Upper lobe of left lung (tissue), 6 donors: ENCODE measurements at regions not wholly inside any gene's neighbourhood (a gene's known extent, or its start where the extent isn't known, plus 50 kb on each side); places are given as distances from the start of the nearest gene placed in this dataset.

Experiments
- ATAC-seq, 2 donors: fragments of 200-7000 bp; cut with Tn5 transposase; one replicate each; pipeline ENCODE4 v1.9.1; 2022; ENCODE audit warnings: mild to moderate bottlenecking in 2 of 2, moderate library complexity in 2 of 2; ENCODE audit not compliant: low FRiP score in 2 of 2
- DNase-seq, 2 donors: peaks; one replicate each; pipeline ENCODE4 v3.0.0-alpha.2; 2019 to 2020
- H3K27ac ChIP-seq, 4 donors: fragments of 200-600 bp; sonication (generic); one replicate each; pipeline ENCODE4 v1.5.1; 2016 to 2019
- H3K27me3 ChIP-seq, 4 donors: fragments of 200-600 bp; sonication (generic); one replicate each; pipeline ENCODE4 v1.5.1; 2017 to 2019
- H3K36me3 ChIP-seq, 4 donors: fragments of 200-600 bp; sonication (generic); one replicate each; pipeline ENCODE4 v1.5.1; 2016 to 2019
- H3K4me1 ChIP-seq, 4 donors: fragments of 200-600 bp; sonication (generic); one replicate each; pipeline ENCODE4 v1.5.1; 2018 to 2019
- H3K4me3 ChIP-seq, 4 donors: fragments of 200-600 bp; sonication (generic); one replicate each; pipeline ENCODE4 v1.5.1; 2017 to 2019; ENCODE audit warnings: mild to moderate bottlenecking in 2 of 4, moderate library complexity in 1 of 4
- H3K9me3 ChIP-seq, 4 donors: fragments of 200-600 bp; sonication (generic); one replicate each; pipeline ENCODE4 v1.5.1; 2018 to 2019
- EP300 ChIP-seq, 4 donors: sonication (generic); formaldehyde crosslinking; IDR thresholded peaks; one replicate each; pipeline ENCODE4 v1.5.1; 2017; ENCODE audit warnings: antibody characterized with exemption in 4 of 4, control low read depth in 2 of 4
- POLR2A ChIP-seq, 4 donors: fragments of 450-650 bp; IDR thresholded peaks; one replicate each; pipeline ENCODE4 v1.5.1; 2016 to 2017; ENCODE audit warnings: antibody characterized with exemption in 4 of 4, mild to moderate bottlenecking in 2 of 4
- POLR2AphosphoS5 ChIP-seq, 2 donors: sonication (generic); formaldehyde crosslinking; IDR thresholded peaks; one replicate each; pipeline ENCODE4 v1.5.1; 2017; ENCODE audit warnings: antibody characterized with exemption in 2 of 2
- WGBS, 2 donors: methylation state at CpG; one replicate each; pipeline ENCODE4 v1.1.5; 2017 to 2018; 5-methylcytosine and 5-hydroxymethylcytosine counted together
- TF ChIP-seq, protein P1 (sequence below), 6 experiments: fragments of 450-650 bp in 4 of 6; fragments of 200-600 bp in 2 of 6; sonication (generic) in 2 of 6; IDR thresholded peaks; one replicate each; pipeline ENCODE4 v1.5.1; 2016 to 2019; ENCODE audit warnings: antibody characterized with exemption in 6 of 6
- donor health status: DM: no; HTN: no; CAD: no; lungs with moderate emphysema.
- donor health status: DM: no; HTN: yes; CAD: no; lungs with severe emphysema.

DNA sequence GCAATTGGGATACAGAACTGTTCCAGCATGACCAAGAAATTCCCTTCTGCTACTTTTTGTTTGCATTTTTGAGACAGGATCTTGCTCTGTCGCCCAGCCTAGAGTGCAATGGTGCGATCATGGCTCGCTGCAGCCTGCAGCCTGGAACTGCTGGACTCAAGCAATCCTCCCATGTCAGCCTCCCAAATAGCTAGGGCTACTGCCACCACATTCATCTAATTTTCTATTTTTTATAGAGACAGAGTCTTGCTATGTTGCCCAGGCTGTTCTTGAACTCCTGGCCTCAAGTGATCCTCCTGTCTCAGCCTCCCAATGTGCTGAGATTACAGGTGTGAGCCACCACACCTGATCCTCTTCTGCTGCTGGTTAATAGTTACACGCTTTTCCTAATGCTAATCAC is 204.9 kb downstream of the SOX4 start:
- ATAC-seq (no peak), DNase-seq (no peak)
- Histone ChIP-seq H3K36me3 (no peaks in the 10 kb centered on the region), H3K27ac (no peak overlapping the region), H3K4me3 (no peak overlapping the region), H3K9me3 (no peaks in the 10 kb centered on the region), H3K4me1 (peaks cover 0 to 6% (median 4%) of the 10 kb centered on the region in 4 donors), H3K27me3 (no peaks in the 10 kb centered on the region)
- 98 to 99% methylated on average over 4 of the region's 4 CpGs for WGBS, 2 donors
- no peak for TF ChIP-seq POLR2AphosphoS5 (IDR thresholded peaks at IDR 0.05)
- no peak for TF ChIP-seq EP300 (IDR thresholded peaks at IDR 0.05)
- no peak for TF ChIP-seq POLR2A (IDR thresholded peaks at IDR 0.05)
- TF ChIP-seq, protein P1, sequence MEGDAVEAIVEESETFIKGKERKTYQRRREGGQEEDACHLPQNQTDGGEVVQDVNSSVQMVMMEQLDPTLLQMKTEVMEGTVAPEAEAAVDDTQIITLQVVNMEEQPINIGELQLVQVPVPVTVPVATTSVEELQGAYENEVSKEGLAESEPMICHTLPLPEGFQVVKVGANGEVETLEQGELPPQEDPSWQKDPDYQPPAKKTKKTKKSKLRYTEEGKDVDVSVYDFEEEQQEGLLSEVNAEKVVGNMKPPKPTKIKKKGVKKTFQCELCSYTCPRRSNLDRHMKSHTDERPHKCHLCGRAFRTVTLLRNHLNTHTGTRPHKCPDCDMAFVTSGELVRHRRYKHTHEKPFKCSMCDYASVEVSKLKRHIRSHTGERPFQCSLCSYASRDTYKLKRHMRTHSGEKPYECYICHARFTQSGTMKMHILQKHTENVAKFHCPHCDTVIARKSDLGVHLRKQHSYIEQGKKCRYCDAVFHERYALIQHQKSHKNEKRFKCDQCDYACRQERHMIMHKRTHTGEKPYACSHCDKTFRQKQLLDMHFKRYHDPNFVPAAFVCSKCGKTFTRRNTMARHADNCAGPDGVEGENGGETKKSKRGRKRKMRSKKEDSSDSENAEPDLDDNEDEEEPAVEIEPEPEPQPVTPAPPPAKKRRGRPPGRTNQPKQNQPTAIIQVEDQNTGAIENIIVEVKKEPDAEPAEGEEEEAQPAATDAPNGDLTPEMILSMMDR (IDR thresholded peaks at IDR 0.05), result no peak

DNA sequence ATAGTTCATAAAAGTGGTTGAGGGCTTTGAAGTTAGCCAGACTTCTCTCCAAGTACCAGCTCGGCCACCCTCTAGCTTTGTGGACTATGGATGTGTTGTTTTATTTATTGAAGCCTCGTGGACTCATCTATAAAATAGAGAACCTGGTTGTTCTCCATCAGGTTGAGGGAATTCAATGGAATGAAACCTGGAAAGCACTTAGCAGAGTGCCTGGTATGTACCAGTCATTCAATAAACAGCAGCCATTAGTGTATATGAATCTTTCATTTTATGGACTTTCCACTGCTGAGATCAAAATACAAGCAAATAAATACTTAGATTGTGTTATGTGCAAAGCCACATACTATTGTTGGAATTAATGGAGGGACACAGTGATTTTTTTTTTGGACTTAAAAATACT is 206.8 kb downstream of the SOX4 start:
- 79 to 83% methylated on average over 2 of the region's 2 CpGs for WGBS, 2 donors
- H3K4me1 ChIP-seq, result peaks cover 0 to 6% (median 4%) of the 10 kb centered on the region in 4 donors
- ATAC-seq (no peak), DNase-seq (no peak)
- TF ChIP-seq POLR2AphosphoS5 (IDR thresholded peaks at IDR 0.05) (no peak), POLR2A (IDR thresholded peaks at IDR 0.05) (no peak), EP300 (IDR thresholded peaks at IDR 0.05) (no peak)
- TF ChIP-seq, protein P1 (IDR thresholded peaks at IDR 0.05), result no peak
- no peaks in the 10 kb centered on the region for H3K36me3 ChIP-seq
- H3K27me3 ChIP-seq, result no peaks in the 10 kb centered on the region
- H3K27ac ChIP-seq, result no peak overlapping the region
- no peak overlapping the region for H3K4me3 ChIP-seq
- H3K9me3 ChIP-seq, result no peaks in the 10 kb centered on the region

DNA sequence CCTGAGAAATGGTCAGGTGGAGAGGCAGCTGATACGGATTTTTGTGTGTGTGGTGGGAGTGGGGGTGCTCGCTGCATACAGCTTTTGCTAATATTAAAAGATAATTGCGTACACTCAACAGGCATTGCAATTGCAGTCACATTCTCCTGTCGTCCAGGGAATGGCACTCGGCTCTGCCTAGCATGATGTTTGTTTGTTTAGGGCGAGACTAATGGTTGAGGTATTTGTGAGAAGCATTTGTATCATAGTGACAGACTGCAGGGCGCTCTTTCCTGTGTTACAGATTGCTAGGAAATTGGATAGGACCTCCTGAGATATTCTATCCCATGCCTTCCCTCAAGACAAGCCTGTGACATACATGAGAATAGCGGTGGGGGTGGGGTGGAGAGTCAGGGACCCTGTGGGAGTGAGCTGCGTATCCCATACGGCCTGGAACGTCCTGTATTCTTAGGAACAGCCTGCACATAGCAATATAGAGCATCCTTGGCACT is 207.4 kb downstream of the SOX4 start:
- peak; percentile 23 to 51 for ATAC-seq

DNA sequence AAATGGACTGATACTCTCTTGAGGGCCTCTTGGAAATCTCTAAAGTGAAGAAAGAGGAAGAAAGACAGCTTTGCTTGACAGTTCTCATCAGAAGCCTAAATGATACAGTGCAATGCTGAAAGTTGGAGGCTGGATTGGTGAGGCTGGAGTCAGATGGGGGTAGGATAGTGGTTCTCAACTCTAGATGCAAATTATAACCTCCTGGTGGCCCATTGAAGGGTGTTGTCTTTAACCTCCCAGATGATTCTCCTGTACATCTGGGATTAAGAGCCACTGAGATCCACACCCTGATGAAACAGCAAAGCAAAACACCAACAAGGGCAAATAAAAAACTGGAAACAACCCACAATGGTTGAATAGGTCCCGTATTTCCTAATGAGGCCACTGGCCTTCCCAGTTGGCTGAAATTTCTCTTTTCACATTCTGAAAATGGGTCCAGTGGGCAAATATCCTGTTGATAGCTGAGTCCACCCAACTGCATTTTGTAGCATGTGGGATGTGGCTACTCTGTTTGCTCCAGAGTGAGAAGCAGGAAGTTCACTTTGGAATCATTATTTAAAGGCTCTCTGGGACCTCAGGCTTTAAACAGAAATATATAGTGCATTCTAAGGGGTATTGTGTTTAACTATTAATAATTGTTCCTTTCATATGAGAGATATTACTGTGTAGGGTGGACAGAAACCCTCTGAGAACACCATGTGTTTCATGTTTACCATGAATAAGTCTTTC is 208.1 kb downstream of the SOX4 start:
- Histone ChIP-seq H3K4me3 (no peak overlapping the region), H3K36me3 (no peaks in the 10 kb centered on the region), H3K4me1 (peaks cover 0 to 6% (median 4%) of the 10 kb centered on the region in 4 donors), H3K9me3 (no peaks in the 10 kb centered on the region), H3K27ac (peak overlapping the region in 2 of 4 donors; percentile 1 to 35), H3K27me3 (no peaks in the 10 kb centered on the region)
- TF ChIP-seq EP300 (IDR thresholded peaks at IDR 0.05) (no peak), POLR2AphosphoS5 (IDR thresholded peaks at IDR 0.05) (no peak), POLR2A (IDR thresholded peaks at IDR 0.05) (no peak)
- TF ChIP-seq, protein P1 (IDR thresholded peaks at IDR 0.05), result no peak
- ATAC-seq (peak in 1 of 2 donors; percentile 11), DNase-seq (no peak)
- WGBS, 2 donors, result 50 to 63% methylated on average over 1 of the region's 1 CpG

More for the DNA sequence above, 207.4 kb downstream of the SOX4 start:
- TF ChIP-seq POLR2AphosphoS5 (IDR thresholded peaks at IDR 0.05) (no peak), POLR2A (IDR thresholded peaks at IDR 0.05) (no peak), EP300 (IDR thresholded peaks at IDR 0.05) (no peak)
- TF ChIP-seq, protein P1 (IDR thresholded peaks at IDR 0.05), result no peak
- no peak for DNase-seq
- H3K27me3 ChIP-seq, result no peaks in the 10 kb centered on the region
- 78 to 87% methylated on average over 11 of the region's 11 CpGs for WGBS, 2 donors
- H3K36me3 ChIP-seq, result no peaks in the 10 kb centered on the region
- H3K9me3 ChIP-seq, result no peaks in the 10 kb centered on the region
- H3K4me3 ChIP-seq, result no peak overlapping the region
- peak overlapping the region in 1 of 4 donors; percentile 1 for H3K27ac ChIP-seq
- H3K4me1 ChIP-seq, result peaks cover 0 to 6% (median 4%) of the 10 kb centered on the region in 4 donors
